Hepatocyte (in vitro differentiated cells): ENCODE measurements at regions not wholly inside any gene's neighbourhood (a gene's known extent, or its start where the extent isn't known, plus 50 kb on each side); places are given as distances from the start of the nearest gene placed in this dataset.

Source experiments
- DNase-seq: peaks from one replicate; pipeline ENCODE4 v3.0.0-alpha.2; 2016; ENCODE audit warnings: low spot score
- H2AFZ ChIP-seq: fragments of 200-600 bp; sonication (generic); 2 replicates; pipeline ENCODE4 v1.6.0; 2016; ENCODE audit warnings: antibody characterized with exemption, mild to moderate bottlenecking
- H3K27ac ChIP-seq: fragments of 200-600 bp; sonication (generic); 2 replicates; pipeline ENCODE4 v1.5.1; 2016; ENCODE audit warnings: mild to moderate bottlenecking
- H3K27me3 ChIP-seq: fragments of 200-600 bp; sonication (generic); 2 replicates; pipeline ENCODE4 v1.6.1; 2016
- H3K36me3 ChIP-seq: fragments of 200-600 bp; sonication (generic); replicated peaks from 2 replicates; pipeline ENCODE4 v1.5.1; 2016; ENCODE audit warnings: low read depth; ENCODE audit not compliant: insufficient read depth
- H3K4me1 ChIP-seq: fragments of 200-600 bp; sonication (generic); 2 replicates; pipeline ENCODE4 v1.5.1; 2016; ENCODE audit warnings: mild to moderate bottlenecking, moderate library complexity; ENCODE audit not compliant: insufficient read depth
- H3K4me2 ChIP-seq: fragments of 200-600 bp; sonication (generic); 2 replicates; pipeline ENCODE4 v1.6.0; 2016
- H3K4me3 ChIP-seq: fragments of 200-600 bp; sonication (generic); 2 replicates; pipeline ENCODE4 v1.5.1; 2016; ENCODE audit warnings: mild to moderate bottlenecking
- H3K79me2 ChIP-seq: fragments of 200-600 bp; sonication (generic); 2 replicates; pipeline ENCODE4 v1.6.0; 2017; ENCODE audit warnings: mild to moderate bottlenecking
- H3K9me2 ChIP-seq: fragments of 200-600 bp; sonication (generic); replicated peaks from 2 replicates; pipeline ENCODE4 v1.6.0; 2017; ENCODE audit warnings: mild to moderate bottlenecking; ENCODE audit not compliant: insufficient read depth
- H3K9me3 ChIP-seq: fragments of 200-600 bp; sonication (generic); 2 replicates; pipeline ENCODE4 v1.5.1; 2016; ENCODE audit warnings: low read depth, mild to moderate bottlenecking
- H4K20me1 ChIP-seq: fragments of 200-600 bp; sonication (generic); 2 replicates; pipeline ENCODE4 v1.6.0; 2016; ENCODE audit warnings: mild to moderate bottlenecking; ENCODE audit not compliant: insufficient read depth, poor library complexity, severe bottlenecking
- CTCF ChIP-seq: fragments of 200-600 bp; sonication (generic); IDR thresholded peaks from 2 replicates; pipeline ENCODE4 v1.5.1; 2016; ENCODE audit warnings: antibody characterized with exemption, mild to moderate bottlenecking; ENCODE audit not compliant: poor library complexity
- EZH2 ChIP-seq: fragments of 200-600 bp; sonication (generic); IDR thresholded peaks from 2 replicates; pipeline ENCODE4 v1.6.1; 2016; ENCODE audit warnings: antibody characterized with exemption, mild to moderate bottlenecking, borderline replicate concordance
- EZH2phosphoT487 ChIP-seq: fragments of 200-600 bp; sonication (generic); IDR thresholded peaks from one replicate; pipeline ENCODE4 v1.6.1; 2018; ENCODE audit warnings: antibody characterized with exemption, mild to moderate bottlenecking, low read depth, moderate library complexity; ENCODE audit not compliant: unreplicated experiment, severe bottlenecking
- WGBS: methylation state at CpG from one replicate; pipeline ENCODE4 v1.1.6; 2016; ENCODE audit warnings: low lambda C conversion rate; ENCODE audit errors: missing lambda C conversion rate; 5-methylcytosine and 5-hydroxymethylcytosine counted together

GRCh38 chr18:32840962-32841361 is 68.1 kb upstream of the KLHL14 start:
- Histone ChIP-seq H3K36me3 (no peaks in the 10 kb centered on the region), H3K27ac (no peak overlapping the region), H3K79me2 (no peaks in the 10 kb centered on the region), H4K20me1 (no peaks in the 10 kb centered on the region), H3K9me2 (no peaks in the 10 kb centered on the region), H2AFZ (no peak overlapping the region), H3K4me3 (no peak overlapping the region), H3K4me2 (no peak overlapping the region), H3K9me3 (no peaks in the 10 kb centered on the region), H3K27me3 (no peaks in the 10 kb centered on the region), H3K4me1 (no peaks in the 10 kb centered on the region)
- no peak for DNase-seq
- TF ChIP-seq EZH2phosphoT487 (no peak), CTCF (no peak), EZH2 (no peak)
- WGBS: 26% methylated on average over 1 of the region's 1 CpG

- TF ChIP-seq EZH2: no peak
- TF ChIP-seq CTCF: no peak
- no peak for TF ChIP-seq EZH2phosphoT487
- no peaks in the 10 kb centered on the region for H3K9me2 ChIP-seq
- H3K4me2 ChIP-seq: no peak overlapping the region
- H3K27me3 ChIP-seq: no peaks in the 10 kb centered on the region
- no peaks in the 10 kb centered on the region for H3K4me1 ChIP-seq
- no peak overlapping the region for H3K27ac ChIP-seq
- no peaks in the 10 kb centered on the region for H3K79me2 ChIP-seq
- no peaks in the 10 kb centered on the region for H4K20me1 ChIP-seq
- no peaks in the 10 kb centered on the region for H3K9me3 ChIP-seq
- H3K4me3 ChIP-seq: no peak overlapping the region
- H2AFZ ChIP-seq: no peak overlapping the region
- DNase-seq: no peak
- H3K36me3 ChIP-seq: no peaks in the 10 kb centered on the region
These were observed 63.1 kb upstream of the KLHL14 start for GRCh38 chr18:32835951-32836350.

GRCh38 chr18:32831781-32832180 is 59.0 kb upstream of the KLHL14 start:
- Histone ChIP-seq H3K4me3 (no peak overlapping the region), H2AFZ (no peak overlapping the region), H3K36me3 (no peaks in the 10 kb centered on the region), H3K27ac (no peak overlapping the region), H3K9me2 (no peaks in the 10 kb centered on the region), H4K20me1 (no peaks in the 10 kb centered on the region), H3K4me2 (no peak overlapping the region), H3K9me3 (no peaks in the 10 kb centered on the region), H3K79me2 (no peaks in the 10 kb centered on the region), H3K4me1 (no peaks in the 10 kb centered on the region), H3K27me3 (no peaks in the 10 kb centered on the region)
- 60% methylated on average over 4 of the region's 4 CpGs for WGBS
- TF ChIP-seq EZH2phosphoT487 (no peak), EZH2 (no peak), CTCF (no peak)
- DNase-seq: no peak

- Histone ChIP-seq H3K4me2 (no peak overlapping the region), H3K27ac (no peak overlapping the region), H4K20me1 (no peaks in the 10 kb centered on the region), H3K4me1 (no peaks in the 10 kb centered on the region), H3K9me3 (no peaks in the 10 kb centered on the region), H2AFZ (no peak overlapping the region), H3K27me3 (no peaks in the 10 kb centered on the region), H3K9me2 (no peaks in the 10 kb centered on the region), H3K4me3 (no peak overlapping the region), H3K79me2 (no peaks in the 10 kb centered on the region), H3K36me3 (no peaks in the 10 kb centered on the region)
- 77% methylated on average over 6 of the region's 6 CpGs for WGBS
- no peak for TF ChIP-seq EZH2phosphoT487
- no peak for TF ChIP-seq EZH2
- no peak for TF ChIP-seq CTCF
- no peak for DNase-seq
These were observed 50.4 kb upstream of the KLHL14 start for GRCh38 chr18:32823226-32823625.
